DOHH2 (cell line): ENCODE measurements at regions not wholly inside any gene's neighbourhood (a gene's known extent, or its start where the extent isn't known, plus 50 kb on each side); places are given as distances from the start of the nearest gene placed in this dataset.

ENCODE experiments used
- EZH2phosphoT487 ChIP-seq: fragments of 200-600 bp; sonication (generic); IDR thresholded peaks from 2 replicates; pipeline ENCODE4 v1.6.1; 2017; ENCODE audit warnings: borderline replicate concordance, mild to moderate bottlenecking, antibody characterized with exemption, low read length, moderate library complexity, mixed read lengths
- TF ChIP-seq, protein P1 (sequence below): fragments of 200-600 bp; sonication (generic); IDR thresholded peaks from one replicate; pipeline ENCODE4 v1.5.1; 2014; ENCODE audit warnings: antibody characterized with exemption, mild to moderate bottlenecking, low read depth, low read length; ENCODE audit not compliant: poor library complexity, severe bottlenecking

DNA sequence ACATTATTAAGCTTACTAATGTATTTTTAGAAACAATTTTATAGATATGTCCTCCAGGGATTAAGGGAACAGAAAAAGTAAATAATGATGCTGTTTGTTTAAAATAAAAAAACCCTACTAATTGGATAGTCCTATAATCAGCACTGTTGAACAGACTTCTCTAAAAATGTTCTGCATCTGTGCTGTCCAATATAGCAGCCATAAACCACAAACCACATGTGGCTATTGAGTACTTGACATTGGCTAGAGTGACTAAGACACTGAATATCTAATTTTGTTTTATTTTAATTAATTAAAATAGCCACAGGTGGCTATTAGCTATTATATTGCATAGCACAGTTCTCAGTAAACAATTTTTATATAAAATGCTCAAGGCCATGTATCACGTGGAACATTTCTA, 210.4 kb downstream of the DPY19L2 start:
- TF ChIP-seq, protein P1, sequence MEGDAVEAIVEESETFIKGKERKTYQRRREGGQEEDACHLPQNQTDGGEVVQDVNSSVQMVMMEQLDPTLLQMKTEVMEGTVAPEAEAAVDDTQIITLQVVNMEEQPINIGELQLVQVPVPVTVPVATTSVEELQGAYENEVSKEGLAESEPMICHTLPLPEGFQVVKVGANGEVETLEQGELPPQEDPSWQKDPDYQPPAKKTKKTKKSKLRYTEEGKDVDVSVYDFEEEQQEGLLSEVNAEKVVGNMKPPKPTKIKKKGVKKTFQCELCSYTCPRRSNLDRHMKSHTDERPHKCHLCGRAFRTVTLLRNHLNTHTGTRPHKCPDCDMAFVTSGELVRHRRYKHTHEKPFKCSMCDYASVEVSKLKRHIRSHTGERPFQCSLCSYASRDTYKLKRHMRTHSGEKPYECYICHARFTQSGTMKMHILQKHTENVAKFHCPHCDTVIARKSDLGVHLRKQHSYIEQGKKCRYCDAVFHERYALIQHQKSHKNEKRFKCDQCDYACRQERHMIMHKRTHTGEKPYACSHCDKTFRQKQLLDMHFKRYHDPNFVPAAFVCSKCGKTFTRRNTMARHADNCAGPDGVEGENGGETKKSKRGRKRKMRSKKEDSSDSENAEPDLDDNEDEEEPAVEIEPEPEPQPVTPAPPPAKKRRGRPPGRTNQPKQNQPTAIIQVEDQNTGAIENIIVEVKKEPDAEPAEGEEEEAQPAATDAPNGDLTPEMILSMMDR, result no peak
- TF ChIP-seq EZH2phosphoT487, result no peak
